Naive thymus-derived CD8-positive, alpha-beta T cell (primary cell): ENCODE measurements at regions not wholly inside any gene's neighbourhood (a gene's known extent, or its start where the extent isn't known, plus 50 kb on each side); places are given as distances from the start of the nearest gene placed in this dataset.
"Not testable (repeated sequence)": the region's sequence is repeated elsewhere in the genome, so short reads cannot be mapped to it uniquely, and the experiment has no call there.

Experiments used
- ATAC-seq, 2 donors: fragments of 150-1000 bp; cut with Tn5 transposase in 1 of 2; sonication (Bioruptor Pico), chemical (Tn5 transposase) in 1 of 2; 1 replicate in 1 of 2; 2 replicates in 1 of 2; pipeline ENCODE4 v1.10.0; 2021; ENCODE audit warnings: mild to moderate bottlenecking in 2 of 2, moderate library complexity in 2 of 2
- POLR2A ChIA-PET: fragments of 350-600 bp; sonication (Branson Sonifier 250); formaldehyde crosslinking; loops from one replicate; lab custom pipeline; 2021; ENCODE audit warnings: antibody characterized with exemption; lab: Charles Lee
- DNase-seq, 10 donors: peaks; one replicate each; pipeline versions ENCODE4 v3.0.0 to v3.0.0-alpha.2; 2020 to 2022
- H3K27ac Mint-ChIP-seq, 10 donors: one replicate each; pipeline ENCODE4 v1.8.0; 2020 to 2022; ENCODE audit warnings: mild to moderate bottlenecking in 10 of 10, mixed read lengths in 10 of 10, moderate library complexity in 4 of 10, inconsistent platforms in 1 of 10
- H3K27me3 Mint-ChIP-seq, 5 donors: one replicate each; pipeline ENCODE4 v1.8.0; 2021 to 2022; ENCODE audit warnings: mixed read lengths in 5 of 5
- H3K36me3 Mint-ChIP-seq, 3 donors: one replicate each; pipeline ENCODE4 v1.8.0; 2020 to 2022; ENCODE audit warnings: mixed read lengths in 3 of 3, mild to moderate bottlenecking in 2 of 3, inconsistent platforms in 1 of 3
- H3K4me1 Mint-ChIP-seq, 4 donors: one replicate each; pipeline ENCODE4 v1.8.0; 2021 to 2022; ENCODE audit warnings: mixed read lengths in 4 of 4
- H3K4me3 Mint-ChIP-seq, 10 donors: one replicate each; pipeline ENCODE4 v1.8.0; 2020 to 2022; ENCODE audit warnings: mild to moderate bottlenecking in 10 of 10, mixed read lengths in 10 of 10, moderate library complexity in 6 of 10, inconsistent platforms in 1 of 10
- H3K9me3 Mint-ChIP-seq, 9 donors: one replicate each; pipeline ENCODE4 v1.8.0; 2020 to 2022; ENCODE audit warnings: mixed read lengths in 9 of 9, mild to moderate bottlenecking in 3 of 9, inconsistent platforms in 1 of 9, moderate library complexity in 1 of 9

- Mint-ChIP-seq H3K4me1 (no peaks in the 10 kb centered on the region), H3K36me3 (no peaks in the 10 kb centered on the region), H3K27ac (no peak overlapping the region), H3K27me3 (peaks cover 0 to 6% (median 0%) of the 10 kb centered on the region in 5 donors), H3K4me3 (no peak overlapping the region), H3K9me3 (peaks cover 0 to 4% (median 0%) of the 10 kb centered on the region in 9 donors)
- DNase-seq: no peak
- ATAC-seq: no peak
- POLR2A ChIA-PET: no interaction called here
Observed at GRCh38 chr14:76287063-76287462, 88.9 kb upstream of the ESRRB start.

DNA sequence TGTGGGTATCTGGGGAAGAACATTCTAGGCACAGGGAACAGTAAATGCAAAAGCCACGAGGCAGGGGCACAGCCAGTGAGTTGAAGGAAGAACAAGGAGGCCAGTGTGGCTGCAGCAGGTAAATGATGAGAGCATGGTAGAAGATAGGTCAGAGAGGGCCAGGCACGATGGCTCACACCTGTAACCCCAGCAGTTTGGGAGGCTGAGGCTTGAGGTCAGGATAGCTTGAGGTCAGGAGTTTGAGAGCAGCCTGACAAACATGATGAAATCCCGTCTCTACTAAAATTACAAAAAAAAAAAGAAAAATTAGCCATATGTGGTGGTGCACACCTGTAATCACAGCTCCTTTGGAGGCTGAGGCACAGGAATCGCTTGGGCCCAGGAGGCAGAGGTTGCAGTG is 86.7 kb upstream of the ESRRB start:
- Mint-ChIP-seq H3K27ac (no peak overlapping the region), H3K4me3 (no peak overlapping the region), H3K36me3 (no peaks in the 10 kb centered on the region), H3K9me3 (no peaks in the 10 kb centered on the region), H3K27me3 (peaks cover 1 to 10% (median 7%) of the 10 kb centered on the region in 5 donors), H3K4me1 (no peaks in the 10 kb centered on the region)
- no peak for DNase-seq
- POLR2A ChIA-PET: no interaction called here
- ATAC-seq: no peak

- DNase-seq (no peak), ATAC-seq (no peak)
- Mint-ChIP-seq H3K4me1 (no peaks in the 10 kb centered on the region), H3K9me3 (no peaks in the 10 kb centered on the region), H3K4me3 (no peak overlapping the region), H3K27me3 (peaks cover 4 to 10% (median 7%) of the 10 kb centered on the region in 5 donors), H3K36me3 (no peaks in the 10 kb centered on the region), H3K27ac (no peak overlapping the region)
- POLR2A ChIA-PET: no interaction called here
Observed at GRCh38 chr14:76292561-76292960, 83.4 kb upstream of the ESRRB start.

GRCh38 chr14:76293221-76293620 is 82.7 kb upstream of the ESRRB start:
- no peak overlapping the region for H3K27ac Mint-ChIP-seq
- H3K27me3 Mint-ChIP-seq: peaks cover 7 to 15% (median 10%) of the 10 kb centered on the region in 5 donors
- H3K4me3 Mint-ChIP-seq: no peak overlapping the region
- H3K4me1 Mint-ChIP-seq: no peaks in the 10 kb centered on the region
- ATAC-seq (no peak), DNase-seq (no peak)
- H3K9me3 Mint-ChIP-seq: no peaks in the 10 kb centered on the region
- POLR2A ChIA-PET: no interaction called here
- H3K36me3 Mint-ChIP-seq: no peaks in the 10 kb centered on the region

- H3K27me3 Mint-ChIP-seq: peaks cover 8 to 22% (median 14%) of the 10 kb centered on the region in 5 donors
- H3K27ac Mint-ChIP-seq: no peak overlapping the region
- POLR2A ChIA-PET: no interaction called here
- no peaks in the 10 kb centered on the region for H3K9me3 Mint-ChIP-seq
- no peaks in the 10 kb centered on the region for H3K4me1 Mint-ChIP-seq
- no peaks in the 10 kb centered on the region for H3K36me3 Mint-ChIP-seq
- no peak overlapping the region for H3K4me3 Mint-ChIP-seq
- no peak for DNase-seq
- ATAC-seq: no peak
Observed at GRCh38 chr14:76293923-76294322, 82.0 kb upstream of the ESRRB start.

DNA sequence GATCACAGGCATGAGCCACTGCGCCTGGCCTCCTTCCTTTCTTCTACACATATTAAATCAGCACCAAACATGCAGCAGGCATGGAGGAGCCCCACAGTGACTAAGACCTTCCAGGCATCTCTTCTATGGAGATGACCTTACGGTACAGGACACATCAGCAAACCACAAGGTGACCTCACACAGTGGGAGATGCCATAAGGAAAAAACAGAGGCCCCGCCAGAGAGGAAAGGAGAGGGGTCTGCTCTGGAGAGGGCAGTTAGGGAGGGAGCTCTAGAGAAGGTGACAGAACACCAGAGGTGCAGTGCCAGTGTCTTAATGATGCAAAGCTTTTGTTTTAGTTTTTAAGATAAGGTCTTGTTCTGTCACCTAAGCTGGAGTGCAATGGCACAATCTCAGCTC is 81.1 kb upstream of the ESRRB start:
- ATAC-seq (no peak), DNase-seq (no peak)
- H3K4me1 Mint-ChIP-seq: no peaks in the 10 kb centered on the region
- no peaks in the 10 kb centered on the region for H3K9me3 Mint-ChIP-seq
- no peak overlapping the region for H3K27ac Mint-ChIP-seq
- POLR2A ChIA-PET: no interaction called here
- peaks cover 8 to 26% (median 14%) of the 10 kb centered on the region in 5 donors for H3K27me3 Mint-ChIP-seq
- H3K36me3 Mint-ChIP-seq: no peaks in the 10 kb centered on the region
- no peak overlapping the region for H3K4me3 Mint-ChIP-seq

- POLR2A ChIA-PET: no interaction called here
- no peak overlapping the region for H3K27ac Mint-ChIP-seq
- H3K27me3 Mint-ChIP-seq: peaks cover 9 to 34% (median 17%) of the 10 kb centered on the region in 5 donors
- ATAC-seq (no peak), DNase-seq (no peak)
- H3K4me1 Mint-ChIP-seq: no peaks in the 10 kb centered on the region
- H3K9me3 Mint-ChIP-seq: no peaks in the 10 kb centered on the region
- no peak overlapping the region for H3K4me3 Mint-ChIP-seq
- H3K36me3 Mint-ChIP-seq: no peaks in the 10 kb centered on the region
Observed at GRCh38 chr14:76298896-76299295, 77.0 kb upstream of the ESRRB start.

DNA sequence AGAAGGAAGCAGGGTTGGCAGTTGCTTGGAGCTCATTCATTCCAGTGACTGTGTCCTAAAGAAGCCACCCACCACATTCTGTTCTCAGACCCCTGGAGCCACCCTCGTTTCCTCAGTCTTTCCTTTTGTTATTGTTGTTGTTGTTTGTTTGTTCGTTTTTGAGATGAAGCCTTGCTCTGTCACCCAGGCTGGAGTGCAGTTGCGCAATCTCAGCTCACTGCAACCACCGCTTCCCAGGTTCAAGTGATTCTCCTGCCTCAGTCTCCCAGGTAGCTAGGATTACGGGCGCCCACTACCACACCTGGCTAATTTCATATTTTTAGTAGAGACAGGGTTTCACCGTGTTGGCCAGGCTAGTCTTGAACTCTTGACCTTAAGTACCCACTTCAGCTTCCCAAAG is 72.7 kb upstream of the ESRRB start:
- ATAC-seq, H3K9me3 Mint-ChIP-seq, H3K27ac Mint-ChIP-seq, POLR2A ChIA-PET, H3K4me3 Mint-ChIP-seq, H3K36me3 Mint-ChIP-seq, DNase-seq, H3K4me1 Mint-ChIP-seq: not testable (repeated sequence)
- peaks cover 14 to 58% (median 24%) of the 10 kb centered on the region in 5 donors for H3K27me3 Mint-ChIP-seq

DNA sequence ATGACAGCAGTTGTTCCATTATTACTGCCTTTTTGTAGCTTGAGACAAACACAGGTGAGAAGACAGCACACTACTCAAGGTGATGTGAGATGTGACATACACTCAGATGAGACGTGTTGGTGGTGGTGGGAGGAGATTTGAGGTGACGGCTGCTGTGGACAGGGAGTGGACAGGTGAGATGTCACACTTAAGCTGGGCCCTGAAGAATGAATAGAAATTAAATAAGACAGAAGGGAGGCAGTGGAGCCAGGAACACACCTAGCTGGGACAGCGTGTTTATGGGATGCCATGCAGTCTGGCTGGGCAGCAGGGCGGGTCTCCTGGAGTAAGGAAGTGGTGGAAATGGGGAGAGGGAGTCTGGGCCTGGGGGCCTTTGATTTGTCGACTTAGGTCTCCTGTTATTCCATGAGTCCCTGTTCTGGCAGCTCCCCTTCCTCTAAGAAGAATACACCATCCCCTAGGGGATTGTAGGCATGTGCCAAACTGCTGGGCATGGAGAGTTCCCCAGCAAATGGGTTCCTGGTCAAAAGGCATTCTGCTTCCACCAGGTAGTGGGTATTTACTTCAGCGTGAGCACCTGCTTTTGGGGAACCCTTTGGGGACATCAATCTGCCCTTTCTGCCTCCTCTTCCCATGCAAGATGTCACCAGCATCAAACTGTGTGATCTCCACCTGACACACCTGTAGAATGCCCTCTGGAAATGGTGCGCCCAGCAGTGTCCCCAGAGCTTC is 71.2 kb upstream of the ESRRB start:
- DNase-seq: no peak
- Mint-ChIP-seq H3K27ac (no peak overlapping the region), H3K4me3 (no peak overlapping the region), H3K9me3 (no peaks in the 10 kb centered on the region), H3K4me1 (no peaks in the 10 kb centered on the region), H3K36me3 (no peaks in the 10 kb centered on the region), H3K27me3 (peaks cover 11 to 62% (median 30%) of the 10 kb centered on the region in 5 donors)
- ATAC-seq: no peak
- POLR2A ChIA-PET: no interaction called here

DNA sequence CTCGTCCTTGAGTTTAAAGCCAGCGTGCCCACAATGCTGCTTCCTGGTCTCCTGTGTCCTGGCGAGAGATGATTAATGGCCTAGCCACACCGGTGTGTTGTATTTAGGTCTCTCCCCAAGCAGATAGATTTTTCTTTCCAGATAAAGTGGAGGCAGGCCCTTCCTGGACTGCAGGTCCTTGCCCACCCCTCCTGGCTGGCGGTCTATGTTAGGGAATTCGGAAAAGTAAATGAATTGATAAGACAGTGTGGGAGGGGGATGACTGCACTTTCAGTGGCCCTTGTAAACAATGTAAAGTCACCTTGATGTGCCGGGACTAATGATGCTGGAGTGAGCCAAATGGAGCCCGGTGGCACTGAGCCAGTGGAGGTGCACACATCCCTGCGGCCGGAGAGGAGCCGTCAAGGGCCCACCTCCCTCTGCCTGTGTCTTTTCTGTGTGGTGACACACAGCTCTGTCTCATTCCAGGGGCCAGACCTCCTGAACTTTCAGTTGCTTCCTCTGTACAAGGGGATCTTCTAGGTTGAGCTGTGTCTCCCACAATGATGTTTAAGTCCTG is 70.6 kb upstream of the ESRRB start:
- Mint-ChIP-seq H3K36me3 (no peaks in the 10 kb centered on the region), H3K4me3 (no peak overlapping the region), H3K4me1 (peaks cover 0 to 2% (median 0%) of the 10 kb centered on the region in 4 donors), H3K27ac (no peak overlapping the region), H3K9me3 (no peaks in the 10 kb centered on the region), H3K27me3 (peaks cover 11 to 68% (median 34%) of the 10 kb centered on the region in 5 donors)
- ATAC-seq: no peak
- POLR2A ChIA-PET: no interaction called here
- no peak for DNase-seq

DNA sequence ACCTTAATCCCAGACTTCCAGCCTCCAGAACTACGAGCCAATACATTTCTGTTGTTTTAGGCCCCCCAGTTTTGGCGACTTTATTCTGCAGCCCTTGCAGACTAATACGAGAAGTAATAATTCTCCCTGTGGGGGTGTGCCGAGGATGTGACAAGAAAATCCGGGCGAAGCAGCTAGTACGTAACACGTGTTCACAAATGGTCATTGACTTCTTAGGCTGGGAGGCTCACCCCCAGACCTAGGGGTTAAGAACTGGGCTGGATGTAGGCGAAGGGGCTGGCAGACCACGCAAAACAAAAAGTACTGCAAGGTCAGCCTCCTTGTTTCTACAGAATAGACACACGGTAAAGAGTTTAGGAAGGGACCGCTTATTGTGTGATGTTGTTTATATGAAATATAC is 69.8 kb upstream of the ESRRB start:
- Mint-ChIP-seq H3K27me3 (peaks cover 15 to 76% (median 42%) of the 10 kb centered on the region in 5 donors), H3K27ac (no peak overlapping the region)
- POLR2A ChIA-PET: no interaction called here

DNA sequence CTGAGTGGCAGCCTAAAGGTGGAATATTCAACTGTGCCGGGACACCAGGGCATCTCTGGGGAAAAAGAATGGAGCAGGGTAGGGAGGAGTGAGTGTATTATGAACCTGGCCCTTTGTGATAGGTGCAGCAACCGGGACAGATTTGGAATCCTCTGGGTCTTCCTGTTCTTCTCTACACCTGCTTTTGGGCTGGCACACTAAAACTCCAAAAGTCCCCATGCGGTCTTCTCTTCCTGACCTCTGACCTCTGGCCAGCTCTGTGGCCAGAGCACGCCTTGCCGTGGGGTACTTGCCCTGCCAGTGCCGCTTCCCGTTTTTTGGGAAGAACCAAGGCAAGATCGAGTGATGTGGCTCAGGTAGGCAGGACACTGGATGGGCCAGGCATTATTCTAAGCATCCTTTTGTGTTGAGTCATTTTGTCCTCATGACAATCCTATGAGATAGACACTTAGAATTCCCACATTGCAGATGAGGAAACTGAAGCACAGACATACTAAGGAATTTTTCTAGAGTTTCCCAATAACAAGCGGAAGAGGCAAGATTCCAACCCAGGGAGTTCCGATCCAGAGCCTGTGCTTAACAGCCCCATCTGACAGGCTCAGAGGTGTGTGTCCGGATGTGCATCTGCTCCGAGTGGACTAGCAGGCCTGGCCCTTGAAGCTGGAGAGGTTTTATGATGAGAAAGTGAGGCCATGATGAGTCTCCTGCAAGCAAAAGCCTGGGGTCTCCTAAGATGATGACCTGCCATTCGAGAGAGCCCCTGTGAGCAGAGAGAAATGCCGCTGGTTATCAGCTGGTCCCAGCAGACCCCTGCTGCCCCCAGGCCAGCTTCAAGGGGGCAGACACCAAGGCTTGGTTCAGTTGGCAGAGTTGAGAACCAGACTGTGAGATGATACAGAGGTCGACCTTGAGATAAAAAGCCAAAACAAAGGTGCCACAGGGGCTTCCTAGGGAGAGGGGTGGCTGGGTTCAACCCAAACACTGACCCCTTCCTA is 67.9 kb upstream of the ESRRB start:
- no peak for ATAC-seq
- POLR2A ChIA-PET: no interaction called here
- Mint-ChIP-seq H3K4me1 (peaks cover 5 to 10% (median 5%) of the 10 kb centered on the region in 4 donors), H3K9me3 (no peaks in the 10 kb centered on the region), H3K36me3 (no peaks in the 10 kb centered on the region), H3K27ac (no peak overlapping the region), H3K27me3 (peaks cover 13 to 68% (median 40%) of the 10 kb centered on the region in 5 donors), H3K4me3 (no peak overlapping the region)
- no peak for DNase-seq

More for the DNA sequence above, 69.8 kb upstream of the ESRRB start:
- no peaks in the 10 kb centered on the region for H3K36me3 Mint-ChIP-seq
- peaks cover 3 to 9% (median 5%) of the 10 kb centered on the region in 4 donors for H3K4me1 Mint-ChIP-seq
- H3K4me3 Mint-ChIP-seq: no peak overlapping the region
- ATAC-seq (no peak), DNase-seq (no peak)
- H3K9me3 Mint-ChIP-seq: no peaks in the 10 kb centered on the region
